Esophagus muscularis mucosa (tissue), 4 donors: ENCODE measurements at regions not wholly inside any gene's neighbourhood (a gene's known extent, or its start where the extent isn't known, plus 50 kb on each side); places are given as distances from the start of the nearest gene placed in this dataset.

Experiments used
- EP300 ChIP-seq: sonication (generic); formaldehyde crosslinking; IDR thresholded peaks from one replicate; pipeline ENCODE4 v1.6.1; 2017; ENCODE audit warnings: antibody characterized with exemption
- POLR2A ChIP-seq: fragments of 450-650 bp; IDR thresholded peaks from one replicate; pipeline ENCODE4 v1.6.1; 2017; ENCODE audit warnings: antibody characterized with exemption, moderate library complexity, mild to moderate bottlenecking, low read depth
- POLR2AphosphoS5 ChIP-seq, 2 donors: sonication (generic); formaldehyde crosslinking; IDR thresholded peaks; one replicate each; pipeline ENCODE4 v1.6.1; 2017; ENCODE audit warnings: antibody characterized with exemption in 2 of 2
- TF ChIP-seq, protein P1 (sequence below), 3 experiments: fragments of 200-600 bp in 2 of 3; fragments of 450-650 bp in 1 of 3; sonication (generic) in 2 of 3; IDR thresholded peaks; one replicate each; pipeline ENCODE4 v1.5.1; 2017 to 2019; ENCODE audit warnings: antibody characterized with exemption in 3 of 3, mild to moderate bottlenecking in 2 of 3, moderate library complexity in 1 of 3

DNA sequence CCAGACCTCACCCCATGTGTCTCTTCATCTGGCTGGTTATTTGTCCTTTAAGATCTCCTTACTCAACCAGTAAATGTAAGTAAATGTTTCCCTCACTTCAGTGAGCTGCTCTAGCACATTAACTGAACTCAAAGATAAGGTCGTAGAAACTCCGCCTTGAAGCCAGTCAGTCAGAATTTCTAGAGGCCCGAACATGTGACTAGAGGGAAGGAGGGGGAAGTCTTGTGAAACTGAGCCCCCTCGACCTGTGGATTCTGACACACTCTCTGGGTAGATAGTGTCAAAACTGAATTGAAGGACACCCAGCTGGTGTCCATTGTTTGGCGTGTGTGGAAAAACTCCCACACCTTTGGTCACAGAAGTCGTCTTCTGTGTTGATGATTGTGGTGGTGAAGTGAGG is 933.9 kb downstream of the ADGRL3 start:
- no peak for TF ChIP-seq EP300
- TF ChIP-seq, protein P1, sequence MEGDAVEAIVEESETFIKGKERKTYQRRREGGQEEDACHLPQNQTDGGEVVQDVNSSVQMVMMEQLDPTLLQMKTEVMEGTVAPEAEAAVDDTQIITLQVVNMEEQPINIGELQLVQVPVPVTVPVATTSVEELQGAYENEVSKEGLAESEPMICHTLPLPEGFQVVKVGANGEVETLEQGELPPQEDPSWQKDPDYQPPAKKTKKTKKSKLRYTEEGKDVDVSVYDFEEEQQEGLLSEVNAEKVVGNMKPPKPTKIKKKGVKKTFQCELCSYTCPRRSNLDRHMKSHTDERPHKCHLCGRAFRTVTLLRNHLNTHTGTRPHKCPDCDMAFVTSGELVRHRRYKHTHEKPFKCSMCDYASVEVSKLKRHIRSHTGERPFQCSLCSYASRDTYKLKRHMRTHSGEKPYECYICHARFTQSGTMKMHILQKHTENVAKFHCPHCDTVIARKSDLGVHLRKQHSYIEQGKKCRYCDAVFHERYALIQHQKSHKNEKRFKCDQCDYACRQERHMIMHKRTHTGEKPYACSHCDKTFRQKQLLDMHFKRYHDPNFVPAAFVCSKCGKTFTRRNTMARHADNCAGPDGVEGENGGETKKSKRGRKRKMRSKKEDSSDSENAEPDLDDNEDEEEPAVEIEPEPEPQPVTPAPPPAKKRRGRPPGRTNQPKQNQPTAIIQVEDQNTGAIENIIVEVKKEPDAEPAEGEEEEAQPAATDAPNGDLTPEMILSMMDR (IDR thresholded peaks at IDR 0.05), result no peak
- no peak for TF ChIP-seq POLR2AphosphoS5 (IDR thresholded peaks at IDR 0.05)
- no peak for TF ChIP-seq POLR2A
